ENCODE measurements at regions not wholly inside any gene's neighbourhood (a gene's known extent, or its start where the extent isn't known, plus 50 kb on each side); places are given as distances from the start of the nearest gene placed in this dataset.

GRCh38 chr12:76644950-76645349, 85.4 kb upstream of the OSBPL8 start:
- TF ChIP-seq CTCF (IDR thresholded peaks at IDR 0.05) (no peak), POLR2AphosphoS5 (IDR thresholded peaks at IDR 0.05; ENCODE audit: low read depth, low read length) (no peak)
- TF ChIP-seq, protein P1, sequence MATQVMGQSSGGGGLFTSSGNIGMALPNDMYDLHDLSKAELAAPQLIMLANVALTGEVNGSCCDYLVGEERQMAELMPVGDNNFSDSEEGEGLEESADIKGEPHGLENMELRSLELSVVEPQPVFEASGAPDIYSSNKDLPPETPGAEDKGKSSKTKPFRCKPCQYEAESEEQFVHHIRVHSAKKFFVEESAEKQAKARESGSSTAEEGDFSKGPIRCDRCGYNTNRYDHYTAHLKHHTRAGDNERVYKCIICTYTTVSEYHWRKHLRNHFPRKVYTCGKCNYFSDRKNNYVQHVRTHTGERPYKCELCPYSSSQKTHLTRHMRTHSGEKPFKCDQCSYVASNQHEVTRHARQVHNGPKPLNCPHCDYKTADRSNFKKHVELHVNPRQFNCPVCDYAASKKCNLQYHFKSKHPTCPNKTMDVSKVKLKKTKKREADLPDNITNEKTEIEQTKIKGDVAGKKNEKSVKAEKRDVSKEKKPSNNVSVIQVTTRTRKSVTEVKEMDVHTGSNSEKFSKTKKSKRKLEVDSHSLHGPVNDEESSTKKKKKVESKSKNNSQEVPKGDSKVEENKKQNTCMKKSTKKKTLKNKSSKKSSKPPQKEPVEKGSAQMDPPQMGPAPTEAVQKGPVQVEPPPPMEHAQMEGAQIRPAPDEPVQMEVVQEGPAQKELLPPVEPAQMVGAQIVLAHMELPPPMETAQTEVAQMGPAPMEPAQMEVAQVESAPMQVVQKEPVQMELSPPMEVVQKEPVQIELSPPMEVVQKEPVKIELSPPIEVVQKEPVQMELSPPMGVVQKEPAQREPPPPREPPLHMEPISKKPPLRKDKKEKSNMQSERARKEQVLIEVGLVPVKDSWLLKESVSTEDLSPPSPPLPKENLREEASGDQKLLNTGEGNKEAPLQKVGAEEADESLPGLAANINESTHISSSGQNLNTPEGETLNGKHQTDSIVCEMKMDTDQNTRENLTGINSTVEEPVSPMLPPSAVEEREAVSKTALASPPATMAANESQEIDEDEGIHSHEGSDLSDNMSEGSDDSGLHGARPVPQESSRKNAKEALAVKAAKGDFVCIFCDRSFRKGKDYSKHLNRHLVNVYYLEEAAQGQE (IDR thresholded peaks at IDR 0.05; ENCODE audit: insufficient read depth in 1 of 2, low read depth in 2 of 2, low read length in 1 of 2): no peak
